SK-N-MC (cell line): ENCODE measurements at regions not wholly inside any gene's neighbourhood (a gene's known extent, or its start where the extent isn't known, plus 50 kb on each side); places are given as distances from the start of the nearest gene placed in this dataset.

Experiments used
- DNase-seq: peaks from one replicate; pipeline ENCODE4 v3.0.0-alpha.2; 2011; ENCODE audit warnings: low read depth, low spot score
- H3K27ac ChIP-seq: fragments of 200-600 bp; sonication (generic); 2 replicates; pipeline ENCODE4 v1.5.1; 2016; ENCODE audit warnings: mixed run types
- H3K36me3 ChIP-seq: fragments of 200-600 bp; sonication (generic); 2 replicates; pipeline ENCODE4 v1.6.1; 2017; ENCODE audit warnings: antibody characterized with exemption, low read length, mixed read lengths; ENCODE audit not compliant: insufficient read depth
- H3K4me3 ChIP-seq: fragments of 200-600 bp; sonication (generic); 2 replicates; pipeline ENCODE4 v1.5.1; 2016
- H3K9ac ChIP-seq: fragments of 200-600 bp; sonication (generic); 2 replicates; pipeline ENCODE4 v1.8.0; 2017; ENCODE audit warnings: mixed run types, mixed read lengths; ENCODE audit not compliant: insufficient read length
- H3K9me3 ChIP-seq: fragments of 200-600 bp; sonication (generic); 2 replicates; pipeline ENCODE4 v1.6.1; 2017; ENCODE audit warnings: low read depth, mild to moderate bottlenecking, antibody characterized with exemption, low read length, moderate library complexity, mixed read lengths
- EZH2 ChIP-seq: fragments of 200-600 bp; sonication (generic); IDR thresholded peaks from one replicate; pipeline ENCODE4 v1.6.1; 2017; ENCODE audit warnings: antibody characterized with exemption
- FOXP2 ChIP-seq: optimal IDR thresholded peaks from 2 replicates; pipeline ENCODE3; 2011; ENCODE audit warnings: mild to moderate bottlenecking, moderate library complexity; ENCODE audit not compliant: insufficient read depth; ENCODE audit errors: extremely low read length, control extremely low read depth
- POLR2AphosphoS5 ChIP-seq: IDR thresholded peaks from 2 replicates; pipeline ENCODE4 v1.6.1; 2012; ENCODE audit warnings: mild to moderate bottlenecking, low read depth, low read length, borderline replicate concordance

DNA sequence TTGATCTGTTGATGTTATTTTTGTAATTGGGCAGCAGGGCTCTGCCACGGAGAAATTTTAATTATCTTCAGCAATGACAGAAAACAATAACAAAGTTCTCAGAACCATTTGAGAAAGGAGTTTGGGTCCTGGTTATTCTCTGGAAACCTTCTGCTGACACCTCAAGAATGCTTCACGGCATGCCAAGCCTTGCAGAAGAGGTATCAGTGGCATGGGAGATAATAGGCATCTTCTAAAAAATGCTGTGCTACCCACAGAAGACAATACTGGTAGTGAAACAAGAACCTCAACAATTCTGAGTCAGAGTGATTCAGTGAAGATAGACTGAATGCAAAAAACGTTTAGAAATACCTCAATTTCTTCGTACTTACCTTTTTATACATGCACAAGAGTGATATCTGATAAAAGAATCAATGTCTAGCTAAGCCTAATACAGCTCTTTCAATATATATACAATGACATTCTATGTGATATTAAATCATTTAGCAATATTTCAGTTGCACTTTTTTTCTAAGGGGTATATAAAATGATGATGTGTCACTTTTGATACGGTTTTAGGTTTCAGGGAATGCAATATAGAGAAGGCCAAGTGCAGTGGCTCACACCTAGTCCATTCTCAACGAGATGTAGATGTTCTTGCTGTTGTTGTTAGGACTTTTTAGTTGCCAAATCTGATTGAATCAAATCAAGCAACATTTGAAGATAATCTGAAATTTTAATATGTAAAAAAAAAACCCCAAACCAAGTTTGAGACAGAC is 110.4 kb upstream of the COL21A1 start:
- H3K4me3 ChIP-seq = no peak overlapping the region
- no peak for TF ChIP-seq FOXP2
- no peak overlapping the region for H3K9ac ChIP-seq
- H3K27ac ChIP-seq = no peak overlapping the region
- DNase-seq = no peak
- peaks cover 12% of the 10 kb centered on the region; the same call in 1 of the 2 replicates for H3K9me3 ChIP-seq
- no peaks in the 10 kb centered on the region for H3K36me3 ChIP-seq

DNA sequence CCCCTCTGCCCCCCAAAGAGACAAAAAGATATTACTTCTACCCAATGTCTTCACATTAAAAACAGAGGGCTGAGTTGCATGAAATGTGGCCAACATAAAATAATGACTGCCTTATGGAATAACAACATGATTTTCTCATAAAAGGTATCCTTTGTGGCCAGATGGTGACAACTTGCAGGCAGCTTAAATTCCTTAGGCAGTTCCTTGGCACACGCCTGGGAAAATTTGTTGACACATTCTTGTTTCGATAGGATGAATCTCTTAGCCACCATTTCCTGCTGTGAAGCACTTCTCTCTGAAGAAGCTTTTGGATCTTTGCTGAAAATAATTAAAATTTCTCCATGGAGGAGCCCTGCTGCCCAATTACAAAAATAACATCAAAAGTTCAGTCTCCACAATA is 109.0 kb upstream of the COL21A1 start:
- TF ChIP-seq EZH2 (no peak), POLR2AphosphoS5 (no peak), FOXP2 (no peak)
- Histone ChIP-seq H3K9ac (no peak overlapping the region), H3K36me3 (no peaks in the 10 kb centered on the region), H3K4me3 (no peak overlapping the region; the same call in 1 of the 2 replicates), H3K27ac (no peak overlapping the region), H3K9me3 (peaks cover 12% of the 10 kb centered on the region; the same call in 1 of the 2 replicates)
- no peak for DNase-seq

DNA sequence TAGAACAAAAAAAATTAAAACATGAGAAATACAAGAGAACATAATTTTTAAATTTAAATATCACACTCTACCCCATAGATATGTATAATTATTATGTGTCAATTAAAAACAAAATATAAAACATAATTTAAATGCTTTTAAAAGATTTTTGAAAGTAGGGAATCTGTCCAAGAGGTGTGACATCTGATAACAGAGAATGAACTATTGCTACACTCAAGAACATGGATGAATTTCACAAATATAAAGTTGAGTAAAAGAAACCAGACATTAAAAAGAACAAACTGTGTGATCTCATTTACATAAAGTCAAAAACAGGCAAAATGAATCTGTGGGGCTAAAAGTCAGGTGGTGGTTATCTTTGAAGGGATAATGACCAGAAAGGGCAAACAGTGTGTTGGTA is 106.5 kb upstream of the COL21A1 start:
- no peak for DNase-seq
- Histone ChIP-seq H3K27ac (no peak overlapping the region), H3K4me3 (no peak overlapping the region), H3K9me3 (peaks cover 12% of the 10 kb centered on the region; the same call in 1 of the 2 replicates), H3K9ac (no peak overlapping the region), H3K36me3 (no peaks in the 10 kb centered on the region)
- TF ChIP-seq FOXP2 (no peak), EZH2 (no peak), POLR2AphosphoS5 (no peak)

DNA sequence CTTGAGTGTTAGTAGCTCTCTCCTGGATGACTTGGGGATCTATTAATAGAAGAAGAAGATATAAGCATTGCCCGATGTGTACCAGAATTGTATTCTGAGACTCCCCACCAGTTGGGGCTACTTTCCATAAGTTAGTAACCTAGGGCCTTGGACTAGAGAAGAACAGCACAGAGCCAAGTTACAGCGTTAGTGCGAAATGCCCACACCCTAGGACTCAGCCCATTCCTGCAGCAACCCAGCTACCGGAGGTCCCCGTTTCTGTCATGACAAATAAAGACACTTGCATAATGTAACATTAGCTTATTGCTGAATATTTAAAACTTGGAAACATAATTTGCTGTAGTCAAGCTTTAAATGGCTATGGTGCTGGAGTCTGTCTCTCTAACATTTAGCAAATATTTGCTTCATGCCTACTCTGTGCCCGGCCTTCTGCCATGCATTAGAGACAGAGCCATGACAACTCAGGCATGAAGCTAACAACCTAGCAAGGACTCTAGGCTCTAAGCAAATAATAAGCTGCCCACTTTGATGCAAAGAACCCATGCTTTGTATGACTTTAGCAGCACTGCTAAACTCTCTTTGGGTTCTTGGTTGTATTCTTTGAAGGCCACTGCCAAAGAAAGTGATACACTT is 103.4 kb upstream of the COL21A1 start:
- Histone ChIP-seq H3K36me3 (no peaks in the 10 kb centered on the region), H3K9ac (no peak overlapping the region), H3K4me3 (no peak overlapping the region), H3K27ac (no peak overlapping the region), H3K9me3 (peaks cover 12% of the 10 kb centered on the region; the same call in 1 of the 2 replicates)
- TF ChIP-seq EZH2 = no peak
- TF ChIP-seq POLR2AphosphoS5 = no peak
- no peak for TF ChIP-seq FOXP2
- DNase-seq = no peak

DNA sequence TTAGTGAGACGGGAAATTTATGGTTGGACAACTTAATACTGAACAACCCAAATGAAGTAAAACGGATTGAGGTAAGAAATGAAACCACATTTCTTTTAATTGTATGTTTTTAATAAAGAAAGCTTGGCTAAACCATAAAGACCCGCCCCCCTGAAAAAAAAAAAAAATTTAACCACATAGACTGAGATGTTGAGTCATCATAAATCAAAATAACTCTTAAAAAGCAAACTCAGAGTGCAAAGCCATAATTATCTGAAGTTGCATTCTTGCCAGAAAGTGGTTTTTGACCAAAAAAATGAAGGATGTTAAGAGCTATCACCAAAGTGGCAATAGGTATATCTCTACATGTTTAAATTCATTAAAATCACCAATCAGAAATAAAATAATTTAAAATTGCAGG is 101.8 kb upstream of the COL21A1 start:
- Histone ChIP-seq H3K4me3 (peak overlapping the region; percentile 1; the same call in 1 of the 2 replicates), H3K27ac (no peak overlapping the region), H3K9ac (no peak overlapping the region), H3K36me3 (no peaks in the 10 kb centered on the region), H3K9me3 (peaks cover 11% of the 10 kb centered on the region; the same call in 1 of the 2 replicates)
- TF ChIP-seq POLR2AphosphoS5 (no peak), EZH2 (no peak), FOXP2 (no peak)
- no peak for DNase-seq

DNA sequence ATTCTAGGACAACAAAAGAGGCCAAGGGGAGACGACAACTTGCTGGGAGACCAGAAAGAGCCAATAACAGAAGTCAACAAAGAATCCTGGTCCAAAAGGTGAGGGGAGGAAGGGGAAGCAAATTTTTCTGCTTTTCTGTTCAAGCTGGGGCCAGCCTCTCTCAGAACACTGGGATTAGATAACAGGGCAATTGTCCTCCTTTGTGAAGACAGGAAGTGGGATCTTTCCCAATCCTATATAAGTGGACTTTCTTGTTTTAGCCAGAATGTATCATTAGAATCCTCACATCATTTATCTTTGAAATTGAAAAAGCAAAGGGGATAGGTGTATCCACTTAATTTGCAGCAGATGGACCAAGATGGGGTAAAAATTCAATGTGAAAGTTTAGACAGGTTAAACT is 101.2 kb upstream of the COL21A1 start:
- Histone ChIP-seq H3K36me3 (no peaks in the 10 kb centered on the region), H3K9ac (no peak overlapping the region), H3K4me3 (no peak overlapping the region), H3K9me3 (peaks cover 7% of the 10 kb centered on the region; the same call in 1 of the 2 replicates), H3K27ac (no peak overlapping the region)
- TF ChIP-seq EZH2 (no peak), POLR2AphosphoS5 (no peak), FOXP2 (no peak)
- DNase-seq = no peak

DNA sequence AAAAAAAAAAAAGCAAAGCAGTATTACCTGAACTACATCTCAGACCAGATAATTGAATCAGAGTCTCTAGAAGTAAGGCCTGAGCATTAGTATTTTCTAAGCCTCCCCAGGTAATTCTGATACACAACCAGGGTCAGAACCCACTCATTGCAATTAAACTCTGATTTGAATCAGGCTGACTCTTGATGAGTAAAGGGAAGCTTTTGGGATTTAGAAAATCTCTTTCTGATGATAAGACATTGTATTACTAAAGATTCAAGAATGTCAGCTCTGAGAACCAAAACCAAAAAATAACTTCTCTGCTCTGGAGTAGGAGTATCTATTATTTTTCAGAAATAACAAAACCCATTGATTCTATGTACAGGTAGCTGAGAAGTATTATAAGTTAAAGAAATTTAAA is 100.1 kb upstream of the COL21A1 start:
- DNase-seq = no peak
- Histone ChIP-seq H3K9me3 (no peaks in the 10 kb centered on the region), H3K4me3 (no peak overlapping the region), H3K36me3 (no peaks in the 10 kb centered on the region), H3K27ac (no peak overlapping the region), H3K9ac (no peak overlapping the region)
- TF ChIP-seq EZH2 = no peak
- TF ChIP-seq FOXP2 = no peak
- TF ChIP-seq POLR2AphosphoS5 = no peak

DNA sequence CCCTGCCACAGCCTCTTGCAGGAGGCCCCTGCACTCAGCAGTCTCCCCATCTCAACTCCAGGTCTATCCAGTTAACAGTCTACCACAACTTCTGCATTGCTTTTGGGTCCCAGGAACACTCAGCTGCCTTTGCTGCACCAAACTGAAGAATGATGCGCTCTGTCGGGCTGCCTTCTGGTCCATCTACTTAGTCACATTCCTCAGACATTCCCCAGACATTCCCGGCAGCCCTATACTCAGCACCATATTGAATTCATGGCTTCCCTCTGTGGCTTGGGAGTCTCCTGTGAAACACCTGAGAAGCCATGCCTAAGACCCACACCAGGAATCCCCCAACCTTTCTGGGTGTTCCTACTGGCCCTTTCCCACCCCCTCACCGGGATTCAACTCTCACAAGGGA is 99.6 kb upstream of the COL21A1 start:
- no peak for DNase-seq
- Histone ChIP-seq H3K4me3 (no peak overlapping the region), H3K9me3 (no peaks in the 10 kb centered on the region), H3K36me3 (no peaks in the 10 kb centered on the region), H3K27ac (no peak overlapping the region), H3K9ac (no peak overlapping the region)
- TF ChIP-seq FOXP2 (no peak), EZH2 (no peak), POLR2AphosphoS5 (no peak)
